ENCODE measurements at regions not wholly inside any gene's neighbourhood (a gene's known extent, or its start where the extent isn't known, plus 50 kb on each side); places are given as distances from the start of the nearest gene placed in this dataset.

GRCh38 chr2:175401956-175402469 lies 220.5 kb upstream of the ATP5MC3 start:
- TF ChIP-seq POLR2A (IDR thresholded peaks at IDR 0.05), result no peak
- TF ChIP-seq CTCF (IDR thresholded peaks at IDR 0.05), result no peak
- no peak for TF ChIP-seq EP300 (IDR thresholded peaks at IDR 0.05)
- TF ChIP-seq POLR2AphosphoS5 (IDR thresholded peaks at IDR 0.05), result no peak
